ENCODE measurements at regions not wholly inside any gene's neighbourhood (a gene's known extent, or its start where the extent isn't known, plus 50 kb on each side); places are given as distances from the start of the nearest gene placed in this dataset.

GRCh38 chr13:91242652-91243051, 104.8 kb upstream of the MIR17HG start:
- TF ChIP-seq POLR2AphosphoS5 (IDR thresholded peaks at IDR 0.05): no peak
- no peak for TF ChIP-seq CTCF (IDR thresholded peaks at IDR 0.05)
- no peak for TF ChIP-seq POLR2A (IDR thresholded peaks at IDR 0.05)
- TF ChIP-seq EP300 (IDR thresholded peaks at IDR 0.05; ENCODE audit: low read depth): no peak
